Chondrocyte (in vitro differentiated cells): ENCODE measurements at regions not wholly inside any gene's neighbourhood (a gene's known extent, or its start where the extent isn't known, plus 50 kb on each side); places are given as distances from the start of the nearest gene placed in this dataset.
"Not testable (repeated sequence)": the region's sequence is repeated elsewhere in the genome, so short reads cannot be mapped to it uniquely, and the experiment has no call there.

Experiments
- DNase-seq: peaks from one replicate; pipeline ENCODE4 v3.0.0; 2021; ENCODE audit warnings: mixed read lengths, low spot score
- H3K27ac Mint-ChIP-seq: one replicate; pipeline ENCODE4 v1.8.0; 2021; ENCODE audit warnings: mild to moderate bottlenecking, moderate library complexity, mixed read lengths; ENCODE audit not compliant: unreplicated experiment
- H3K27me3 Mint-ChIP-seq: 2 replicates; pipeline ENCODE4 v1.8.0; 2021; ENCODE audit warnings: low read depth, mixed read lengths
- H3K36me3 Mint-ChIP-seq: 2 replicates; pipeline ENCODE4 v1.8.0; 2021; ENCODE audit warnings: low read depth, mixed read lengths
- H3K4me1 Mint-ChIP-seq: 2 replicates; pipeline ENCODE4 v1.8.0; 2021; ENCODE audit warnings: low read depth, mild to moderate bottlenecking, mixed read lengths
- H3K4me3 Mint-ChIP-seq: one replicate; pipeline ENCODE4 v1.8.0; 2021; ENCODE audit warnings: mild to moderate bottlenecking, moderate library complexity, mixed read lengths; ENCODE audit not compliant: unreplicated experiment
- H3K9me3 Mint-ChIP-seq: 2 replicates; pipeline ENCODE4 v1.8.0; 2021; ENCODE audit warnings: low read depth, mixed read lengths
- CTCF ChIP-seq: fragments of 200-600 bp; sonication (generic); IDR thresholded peaks from 2 replicates; pipeline ENCODE4 v1.5.0; 2021; ENCODE audit warnings: antibody characterized with exemption, mild to moderate bottlenecking, moderate library complexity

- Mint-ChIP-seq H3K9me3 (peaks cover 4% of the 10 kb centered on the region), H3K4me1 (peaks cover 29% of the 10 kb centered on the region), H3K36me3 (no peaks in the 10 kb centered on the region), H3K27ac (no peak overlapping the region), H3K27me3 (no peaks in the 10 kb centered on the region), H3K4me3 (no peak overlapping the region)
- no peak for DNase-seq
- no peak for TF ChIP-seq CTCF
These were observed 408.0 kb upstream of the SLC30A5 start for GRCh38 chr5:68685863-68686262.

GRCh38 chr5:68688547-68688946, 405.3 kb upstream of the SLC30A5 start:
- no peaks in the 10 kb centered on the region for H3K27me3 Mint-ChIP-seq
- TF ChIP-seq CTCF = no peak
- peaks cover 13% of the 10 kb centered on the region for H3K9me3 Mint-ChIP-seq
- DNase-seq = no peak
- H3K36me3 Mint-ChIP-seq = peaks cover 7% of the 10 kb centered on the region
- peaks cover 11% of the 10 kb centered on the region for H3K4me1 Mint-ChIP-seq
- H3K4me3 Mint-ChIP-seq = no peak overlapping the region
- no peak overlapping the region for H3K27ac Mint-ChIP-seq

GRCh38 chr5:68689010-68689409, 404.8 kb upstream of the SLC30A5 start:
- Mint-ChIP-seq H3K36me3 (peaks cover 7% of the 10 kb centered on the region), H3K9me3 (peaks cover 11% of the 10 kb centered on the region), H3K4me3 (no peak overlapping the region), H3K27ac (no peak overlapping the region), H3K4me1 (peaks cover 6% of the 10 kb centered on the region), H3K27me3 (peaks cover under 1% of the 10 kb centered on the region)
- no peak for TF ChIP-seq CTCF
- DNase-seq = no peak

- not testable (repeated sequence) for H3K36me3 Mint-ChIP-seq, H3K4me1 Mint-ChIP-seq, H3K27ac Mint-ChIP-seq, H3K27me3 Mint-ChIP-seq, H3K4me3 Mint-ChIP-seq, DNase-seq
- peaks cover 13% of the 10 kb centered on the region for H3K9me3 Mint-ChIP-seq
These were observed 401.9 kb upstream of the SLC30A5 start for GRCh38 chr5:68691874-68692273.

GRCh38 chr5:68698025-68698940, 395.5 kb upstream of the SLC30A5 start:
- Mint-ChIP-seq H3K4me1 (no peaks in the 10 kb centered on the region), H3K4me3 (no peak overlapping the region), H3K9me3 (peaks cover 8% of the 10 kb centered on the region), H3K27me3 (peaks cover 2% of the 10 kb centered on the region), H3K27ac (no peak overlapping the region), H3K36me3 (peaks cover 1% of the 10 kb centered on the region)
- no peak for DNase-seq
- TF ChIP-seq CTCF = no peak

- Mint-ChIP-seq H3K4me1 (no peaks in the 10 kb centered on the region), H3K4me3 (no peak overlapping the region), H3K27me3 (no peaks in the 10 kb centered on the region), H3K27ac (no peak overlapping the region), H3K9me3 (peaks cover 5% of the 10 kb centered on the region), H3K36me3 (no peaks in the 10 kb centered on the region)
- no peak for TF ChIP-seq CTCF
- DNase-seq = no peak
These were observed 393.8 kb upstream of the SLC30A5 start for GRCh38 chr5:68699966-68700365.
